ENCODE measurements at regions not wholly inside any gene's neighbourhood (a gene's known extent, or its start where the extent isn't known, plus 50 kb on each side); places are given as distances from the start of the nearest gene placed in this dataset.
"Not testable (repeated sequence)": the region's sequence is repeated elsewhere in the genome, so short reads cannot be mapped to it uniquely, and the experiment has no call there.

- DNase-seq (ENCODE audit: extremely low read depth, low read depth), result not testable (repeated sequence)
These were observed 134.0 kb upstream of the ZNF469 start for GRCh38 chr16:88248761-88249160.

- DNase-seq (ENCODE audit: extremely low read depth, low read depth), result not testable (repeated sequence)
These were observed 132.4 kb upstream of the ZNF469 start for GRCh38 chr16:88250381-88250780.

GRCh38 chr16:88252057-88252794, 130.5 kb upstream of the ZNF469 start:
- not testable (repeated sequence) for DNase-seq (ENCODE audit: extremely low read depth, low read depth)

- not testable (repeated sequence) for DNase-seq (ENCODE audit: extremely low read depth, low read depth)
These were observed 124.6 kb upstream of the ZNF469 start for GRCh38 chr16:88258141-88258540.

- not testable (repeated sequence) for DNase-seq (ENCODE audit: extremely low read depth, low read depth)
These were observed 123.8 kb upstream of the ZNF469 start for GRCh38 chr16:88258764-88259525.

GRCh38 chr16:88259538-88259937, 123.2 kb upstream of the ZNF469 start:
- not testable (repeated sequence) for DNase-seq (ENCODE audit: extremely low read depth, low read depth)

- DNase-seq (ENCODE audit: extremely low read depth, low read depth), result not testable (repeated sequence)
These were observed 122.6 kb upstream of the ZNF469 start for GRCh38 chr16:88260146-88260545.

- DNase-seq (ENCODE audit: extremely low read depth, low read depth), result not testable (repeated sequence)
These were observed 121.7 kb upstream of the ZNF469 start for GRCh38 chr16:88260881-88261665.

- DNase-seq (ENCODE audit: extremely low read depth, low read depth), result not testable (repeated sequence)
These were observed 120.7 kb upstream of the ZNF469 start for GRCh38 chr16:88261814-88262605.

GRCh38 chr16:88262858-88263563, 119.7 kb upstream of the ZNF469 start:
- not testable (repeated sequence) for DNase-seq (ENCODE audit: extremely low read depth, low read depth)

GRCh38 chr16:88263681-88264287, 119.0 kb upstream of the ZNF469 start:
- not testable (repeated sequence) for DNase-seq (ENCODE audit: extremely low read depth, low read depth)

- TF ChIP-seq CTCF (IDR thresholded peaks at IDR 0.05; ENCODE audit: low read depth, low read length), result no peak
- peak; percentile 69 for DNase-seq (ENCODE audit: extremely low read depth, low read depth)
These were observed 118.0 kb upstream of the ZNF469 start for GRCh38 chr16:88264641-88265285.

GRCh38 chr16:88265286-88265938, 117.3 kb upstream of the ZNF469 start:
- DNase-seq (ENCODE audit: extremely low read depth, low read depth), result not testable (repeated sequence)

- DNase-seq (ENCODE audit: extremely low read depth, low read depth), result not testable (repeated sequence)
These were observed 116.7 kb upstream of the ZNF469 start for GRCh38 chr16:88266036-88266435.

GRCh38 chr16:88266935-88267551, 115.7 kb upstream of the ZNF469 start:
- not testable (repeated sequence) for DNase-seq (ENCODE audit: extremely low read depth, low read depth)

GRCh38 chr16:88268186-88268970, 114.4 kb upstream of the ZNF469 start:
- not testable (repeated sequence) for DNase-seq (ENCODE audit: extremely low read depth, low read depth)
